ENCODE measurements at regions not wholly inside any gene's neighbourhood (a gene's known extent, or its start where the extent isn't known, plus 50 kb on each side); places are given as distances from the start of the nearest gene placed in this dataset.

- peak overlapping the region; percentile 89 to 96 (median 96) for H3K27ac ChIP-seq
Measured at GRCh38 chr13:44760434-44760833, 184.3 kb upstream of the TSC22D1 start.

GRCh38 chr13:44759384-44760360, 183.5 kb upstream of the TSC22D1 start:
- DNase-seq (peak; percentile 68 to 86), ATAC-seq (peak; percentile 81 to 86)
- H3K4me3 ChIP-seq: peak overlapping the region in 3 of 4 donors; percentile 30 to 36 (median 33)
- H3K4me1 ChIP-seq: peaks cover 32 to 47% of the 10 kb centered on the region in 2 donors
- no peaks in the 10 kb centered on the region for H3K36me3 ChIP-seq
- no peaks in the 10 kb centered on the region for H3K9me3 ChIP-seq
- TF ChIP-seq CTCF (IDR thresholded peaks at IDR 0.05 in 4 of 5, conservative IDR thresholded peaks at IDR 0.05 in 1 of 5) (no peak), POLR2A (IDR thresholded peaks at IDR 0.05) (peak in 1 of 2 donors; percentile 33)
- intact Hi-C loops (cut with DNase I; ENCODE audit: low total_unique reads) (loop anchor here (1.0 to 10.0 kb wide), 4 partner anchors 25 to 275 kb away; no protein-coding TSS in a partner anchor), in situ Hi-C loops (cut with MboI; ENCODE audit: low sequenced_read_pairs in 4 of 4) (no loop called here)
- no peaks in the 10 kb centered on the region for H3K27me3 ChIP-seq
- H3K27ac ChIP-seq: peak overlapping the region; percentile 89 to 96 (median 96)

More at GRCh38 chr13:44760434-44760833, 184.3 kb upstream of the TSC22D1 start:
- peak in 1 of 2 donors; percentile 31 for ATAC-seq
- Histone ChIP-seq H3K4me3 (no peak overlapping the region), H3K36me3 (no peaks in the 10 kb centered on the region), H3K9me3 (no peaks in the 10 kb centered on the region), H3K27me3 (no peaks in the 10 kb centered on the region), H3K4me1 (peaks cover 37 to 47% of the 10 kb centered on the region in 2 donors)
- no peak for TF ChIP-seq CTCF (IDR thresholded peaks at IDR 0.05 in 4 of 5, conservative IDR thresholded peaks at IDR 0.05 in 1 of 5)
- TF ChIP-seq POLR2A (IDR thresholded peaks at IDR 0.05): no peak
- in situ Hi-C loops (cut with MboI; ENCODE audit: low sequenced_read_pairs in 4 of 4): no loop called here
- intact Hi-C loops (cut with DNase I; ENCODE audit: low total_unique reads): loop anchor here (1.0 to 10.0 kb wide), 4 partner anchors 26 to 276 kb away; no protein-coding TSS in a partner anchor
- peak in 1 of 2 donors; percentile 23 for DNase-seq

GRCh38 chr13:44758630-44759383, 182.7 kb upstream of the TSC22D1 start:
- peak overlapping the region in 3 of 4 donors; percentile 30 to 36 (median 33) for H3K4me3 ChIP-seq
- DNase-seq (no peak), ATAC-seq (peak; percentile 19 to 31)
- H3K36me3 ChIP-seq: no peaks in the 10 kb centered on the region
- H3K27ac ChIP-seq: peak overlapping the region; percentile 89 to 96 (median 96)
- no peaks in the 10 kb centered on the region for H3K27me3 ChIP-seq
- peaks cover 28 to 42% of the 10 kb centered on the region in 2 donors for H3K4me1 ChIP-seq
- no peaks in the 10 kb centered on the region for H3K9me3 ChIP-seq
- peak in 1 of 2 donors; percentile 48 for TF ChIP-seq POLR2A (IDR thresholded peaks at IDR 0.05)
- TF ChIP-seq CTCF (IDR thresholded peaks at IDR 0.05 in 4 of 5, conservative IDR thresholded peaks at IDR 0.05 in 1 of 5): no peak
- in situ Hi-C loops (cut with MboI; ENCODE audit: low sequenced_read_pairs in 4 of 4): no loop called here
- intact Hi-C loops (cut with DNase I; ENCODE audit: low total_unique reads): no loop called here

- H3K4me3 ChIP-seq: peak overlapping the region in 2 of 4 donors; percentile 15 to 36
- in situ Hi-C loops (cut with MboI; ENCODE audit: low sequenced_read_pairs in 4 of 4) (no loop called here), intact Hi-C loops (cut with DNase I; ENCODE audit: low total_unique reads) (no loop called here)
- no peaks in the 10 kb centered on the region for H3K27me3 ChIP-seq
- ATAC-seq (no peak), DNase-seq (no peak)
- TF ChIP-seq POLR2A (IDR thresholded peaks at IDR 0.05): no peak
- TF ChIP-seq CTCF (IDR thresholded peaks at IDR 0.05 in 4 of 5, conservative IDR thresholded peaks at IDR 0.05 in 1 of 5): no peak
- no peaks in the 10 kb centered on the region for H3K36me3 ChIP-seq
- H3K4me1 ChIP-seq: peaks cover 28 to 43% of the 10 kb centered on the region in 2 donors
- H3K9me3 ChIP-seq: no peaks in the 10 kb centered on the region
- H3K27ac ChIP-seq: peak overlapping the region; percentile 89 to 96 (median 96)
Measured at GRCh38 chr13:44757671-44758070, 181.5 kb upstream of the TSC22D1 start.
